ENCODE measurements at regions not wholly inside any gene's neighbourhood (a gene's known extent, or its start where the extent isn't known, plus 50 kb on each side); places are given as distances from the start of the nearest gene placed in this dataset.
A peak's percentile ranks its signal among the peaks of the same experiment; 100 is the strongest.

DNA sequence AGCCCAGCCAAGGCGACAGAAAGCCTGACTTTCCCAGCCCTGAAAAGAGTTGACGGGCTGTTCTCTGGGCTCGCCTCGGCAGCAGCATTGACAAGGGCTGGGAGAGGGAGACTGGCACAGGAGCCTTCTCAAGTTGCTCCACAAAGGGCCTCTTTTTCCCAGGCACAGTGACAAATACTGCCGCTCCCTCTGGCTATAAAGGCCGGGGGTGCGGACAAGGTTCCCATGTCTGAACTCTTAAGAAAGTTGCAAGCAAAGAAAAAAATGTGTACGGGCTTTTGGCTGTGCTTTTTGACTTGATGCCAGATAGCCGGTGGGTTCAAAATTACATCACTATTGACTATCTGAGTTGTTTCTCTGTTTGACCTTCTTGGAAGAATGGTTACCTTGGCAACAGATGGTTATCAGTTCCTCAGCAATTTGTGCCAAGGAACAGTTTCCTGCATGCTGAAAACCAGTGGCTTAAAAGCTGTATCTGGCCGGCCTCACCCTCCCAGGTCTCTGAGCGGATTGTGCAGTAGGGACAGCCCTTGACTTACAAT is 115.9 kb upstream of the EEPD1 start:
- no peak overlapping the region for H3K4me3 ChIP-seq
- 4 to 8% methylated on average over 10 to 11 of the region's 11 CpGs for WGBS, 2 donors
- intact Hi-C loops (cut with DNase I) = no loop called here

DNA sequence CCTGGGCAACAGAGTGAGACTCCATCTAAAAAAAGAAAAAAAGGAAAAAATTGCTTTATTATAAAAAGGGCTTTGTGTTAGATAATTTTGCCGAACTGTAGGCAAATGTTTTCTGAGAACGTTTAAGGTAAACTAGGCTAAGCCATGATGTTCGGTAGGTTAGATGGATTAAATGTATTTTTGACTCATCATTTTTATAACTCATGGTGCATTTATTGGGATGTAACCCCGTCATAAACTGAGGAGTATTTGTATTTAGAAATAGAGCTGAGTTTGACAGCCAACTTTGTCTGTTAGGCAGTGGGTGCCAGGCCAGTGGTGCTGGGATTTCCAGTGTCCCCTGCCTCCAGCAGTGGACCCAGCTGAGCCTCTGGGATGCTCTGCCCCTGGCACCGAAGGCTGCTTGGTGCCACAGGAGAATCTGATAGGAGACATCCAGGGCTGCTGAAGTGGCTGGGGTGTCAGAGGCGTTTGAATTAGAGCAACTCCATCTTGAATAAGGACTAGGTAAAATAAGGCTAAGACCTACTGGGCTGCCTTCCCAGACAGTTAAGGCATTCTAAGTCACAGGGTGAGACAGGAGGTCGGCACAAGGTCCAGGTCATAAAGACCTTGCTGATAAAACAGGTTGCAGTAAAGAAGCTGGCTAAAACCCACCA is 114.9 kb upstream of the EEPD1 start:
- ATAC-seq = no peak

More for the DNA sequence above, 115.9 kb upstream of the EEPD1 start:
- DNase-seq (peak; percentile 74 to 89 (median 83)), ATAC-seq (peak; percentile 98)
- TF ChIP-seq, protein P1, sequence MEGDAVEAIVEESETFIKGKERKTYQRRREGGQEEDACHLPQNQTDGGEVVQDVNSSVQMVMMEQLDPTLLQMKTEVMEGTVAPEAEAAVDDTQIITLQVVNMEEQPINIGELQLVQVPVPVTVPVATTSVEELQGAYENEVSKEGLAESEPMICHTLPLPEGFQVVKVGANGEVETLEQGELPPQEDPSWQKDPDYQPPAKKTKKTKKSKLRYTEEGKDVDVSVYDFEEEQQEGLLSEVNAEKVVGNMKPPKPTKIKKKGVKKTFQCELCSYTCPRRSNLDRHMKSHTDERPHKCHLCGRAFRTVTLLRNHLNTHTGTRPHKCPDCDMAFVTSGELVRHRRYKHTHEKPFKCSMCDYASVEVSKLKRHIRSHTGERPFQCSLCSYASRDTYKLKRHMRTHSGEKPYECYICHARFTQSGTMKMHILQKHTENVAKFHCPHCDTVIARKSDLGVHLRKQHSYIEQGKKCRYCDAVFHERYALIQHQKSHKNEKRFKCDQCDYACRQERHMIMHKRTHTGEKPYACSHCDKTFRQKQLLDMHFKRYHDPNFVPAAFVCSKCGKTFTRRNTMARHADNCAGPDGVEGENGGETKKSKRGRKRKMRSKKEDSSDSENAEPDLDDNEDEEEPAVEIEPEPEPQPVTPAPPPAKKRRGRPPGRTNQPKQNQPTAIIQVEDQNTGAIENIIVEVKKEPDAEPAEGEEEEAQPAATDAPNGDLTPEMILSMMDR (IDR thresholded peaks at IDR 0.05) = peak in 3 of 7 experiments; percentile 6 to 14 (median 8)
- TF ChIP-seq POLR2A (IDR thresholded peaks at IDR 0.05) = peak in 2 of 3 donors; percentile 15 to 37
- Histone ChIP-seq H3K4me1 (peaks cover 28% of the 10 kb centered on the region), H3K36me3 (replicated peaks in 1 of 2; ENCODE audit: insufficient read depth in 1 of 2, low read depth in 2 of 2) (no peaks in the 10 kb centered on the region), H3K27ac (peak overlapping the region; percentile 37 to 95 (median 80)), H3K9me3 (no peaks in the 10 kb centered on the region), H3K27me3 (no peaks in the 10 kb centered on the region)

DNA sequence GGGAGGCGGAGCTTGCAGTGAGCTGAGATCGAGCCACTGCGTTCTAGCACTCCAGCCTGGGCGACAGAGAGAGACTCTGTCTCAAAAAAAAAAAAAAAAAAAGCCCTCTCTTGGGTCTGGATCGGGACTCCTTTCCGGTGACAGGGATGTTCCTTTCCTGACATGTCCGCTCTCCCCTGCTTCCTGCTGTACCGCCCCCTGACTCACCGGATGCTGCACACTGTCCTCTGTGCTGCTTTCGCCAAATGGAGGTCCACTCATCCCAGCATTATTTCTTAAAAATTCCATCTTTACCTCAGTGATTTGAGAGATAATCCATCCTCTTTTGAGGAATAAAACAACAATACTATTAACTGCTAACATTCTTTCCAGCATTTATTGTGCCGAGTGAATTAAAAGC is 113.8 kb upstream of the EEPD1 start:
- no peak for ATAC-seq
- TF ChIP-seq, protein P1 (IDR thresholded peaks at IDR 0.05) = no peak
- TF ChIP-seq POLR2A (IDR thresholded peaks at IDR 0.05) = no peak
- no peak for DNase-seq
- intact Hi-C loops (cut with DNase I) = no loop called here
- Histone ChIP-seq H3K9me3 (no peaks in the 10 kb centered on the region), H3K4me1 (peaks cover 28% of the 10 kb centered on the region), H3K27ac (no peak overlapping the region), H3K36me3 (replicated peaks in 1 of 2; ENCODE audit: insufficient read depth in 1 of 2, low read depth in 2 of 2) (no peaks in the 10 kb centered on the region), H3K27me3 (no peaks in the 10 kb centered on the region), H3K4me3 (no peak overlapping the region)
- 79 to 86% methylated on average over 11 of the region's 11 CpGs for WGBS, 2 donors

More for the DNA sequence above, 114.9 kb upstream of the EEPD1 start:
- Histone ChIP-seq H3K9me3 (no peaks in the 10 kb centered on the region), H3K36me3 (replicated peaks in 1 of 2; ENCODE audit: insufficient read depth in 1 of 2, low read depth in 2 of 2) (no peaks in the 10 kb centered on the region), H3K27ac (peak overlapping the region in 3 of 4 donors; percentile 73 to 95 (median 87)), H3K27me3 (no peaks in the 10 kb centered on the region), H3K4me1 (peaks cover 28% of the 10 kb centered on the region), H3K4me3 (no peak overlapping the region)
- DNase-seq = no peak
- TF ChIP-seq, protein P1 (IDR thresholded peaks at IDR 0.05) = no peak
- TF ChIP-seq POLR2A (IDR thresholded peaks at IDR 0.05) = no peak
- intact Hi-C loops (cut with DNase I) = no loop called here
- 91 to 92% methylated on average over 7 of the region's 7 CpGs for WGBS, 2 donors

DNA sequence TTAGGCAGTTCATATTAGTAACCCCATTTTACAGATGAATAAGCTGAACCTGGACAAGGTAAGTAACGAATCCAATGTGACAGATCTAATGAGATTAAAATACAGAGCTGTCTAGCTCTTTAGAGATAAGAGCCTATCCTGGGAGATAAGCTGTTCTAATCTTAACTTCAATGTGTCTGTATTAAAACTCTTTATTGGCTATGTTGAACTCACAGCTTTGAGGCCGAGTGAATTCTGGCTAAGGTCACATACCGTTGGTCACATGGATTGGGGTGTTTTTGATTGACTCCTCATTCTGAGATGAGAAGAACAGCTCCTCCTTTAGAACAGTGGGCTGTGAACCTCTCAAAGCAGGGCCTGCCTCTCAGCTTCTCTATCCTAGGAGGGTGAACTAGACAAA is 113.4 kb upstream of the EEPD1 start:
- TF ChIP-seq POLR2A (IDR thresholded peaks at IDR 0.05) = no peak
- TF ChIP-seq, protein P1 (IDR thresholded peaks at IDR 0.05) = no peak
- Histone ChIP-seq H3K4me3 (no peak overlapping the region), H3K27ac (no peak overlapping the region), H3K4me1 (peaks cover 28% of the 10 kb centered on the region), H3K27me3 (no peaks in the 10 kb centered on the region), H3K36me3 (replicated peaks in 1 of 2; ENCODE audit: insufficient read depth in 1 of 2, low read depth in 2 of 2) (no peaks in the 10 kb centered on the region), H3K9me3 (no peaks in the 10 kb centered on the region)
- ATAC-seq = no peak
- intact Hi-C loops (cut with DNase I) = no loop called here
- 70 to 80% methylated on average over 3 of the region's 3 CpGs for WGBS, 2 donors
- no peak for DNase-seq

DNA sequence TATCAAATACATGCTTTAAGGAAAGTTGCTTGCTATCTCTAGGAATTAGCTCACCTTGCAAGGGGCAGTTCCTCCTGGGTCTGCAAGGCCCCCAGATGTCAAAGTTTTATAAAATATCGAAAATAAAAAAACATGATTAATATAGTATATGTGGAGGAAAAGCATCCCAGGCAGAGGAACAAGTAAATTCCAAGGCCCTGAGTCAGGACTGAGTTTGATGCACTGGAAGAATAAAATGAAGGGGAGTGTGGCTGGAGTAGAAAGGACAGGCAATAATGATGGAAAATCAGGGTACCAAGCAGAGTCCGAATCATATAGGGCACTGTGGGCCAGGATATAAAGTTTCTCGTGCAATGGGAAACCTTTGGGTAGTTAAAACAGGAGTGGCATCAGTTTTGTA is 112.4 kb upstream of the EEPD1 start:
- H3K4me3 ChIP-seq = no peak overlapping the region
- DNase-seq = no peak
- no peaks in the 10 kb centered on the region for H3K36me3 ChIP-seq (replicated peaks in 1 of 2; ENCODE audit: insufficient read depth in 1 of 2, low read depth in 2 of 2)
- intact Hi-C loops (cut with DNase I) = no loop called here
- no peak for ATAC-seq
- no peaks in the 10 kb centered on the region for H3K27me3 ChIP-seq
- no peak overlapping the region for H3K27ac ChIP-seq
- no peaks in the 10 kb centered on the region for H3K9me3 ChIP-seq
- 85 to 88% methylated on average over 3 of the region's 3 CpGs for WGBS, 2 donors
- peaks cover 28% of the 10 kb centered on the region for H3K4me1 ChIP-seq
- TF ChIP-seq, protein P1 (IDR thresholded peaks at IDR 0.05) = no peak
- no peak for TF ChIP-seq POLR2A (IDR thresholded peaks at IDR 0.05)
